ENCODE measurements at regions not wholly inside any gene's neighbourhood (a gene's known extent, or its start where the extent isn't known, plus 50 kb on each side); places are given as distances from the start of the nearest gene placed in this dataset.
"Not testable (repeated sequence)": the region's sequence is repeated elsewhere in the genome, so short reads cannot be mapped to it uniquely, and the experiment has no call there.

- DNase-seq (ENCODE audit: low read depth in 3 of 3): no peak
Observed at GRCh38 chr7:10770176-10770575, 203.5 kb upstream of the PHF14 start.

- no peak for DNase-seq (ENCODE audit: low read depth in 3 of 3)
Observed at GRCh38 chr7:10773430-10773829, 200.2 kb upstream of the PHF14 start.

GRCh38 chr7:10779465-10780399, 193.9 kb upstream of the PHF14 start:
- no peak for DNase-seq (ENCODE audit: low read depth in 3 of 3)

GRCh38 chr7:10780400-10780747, 193.3 kb upstream of the PHF14 start:
- no peak for DNase-seq (ENCODE audit: low read depth in 3 of 3)

- not testable (repeated sequence) for DNase-seq (ENCODE audit: low read depth in 3 of 3)
Observed at GRCh38 chr7:10786976-10787375, 186.7 kb upstream of the PHF14 start.

GRCh38 chr7:10789170-10789569, 184.5 kb upstream of the PHF14 start:
- no peak for DNase-seq (ENCODE audit: low read depth in 3 of 3)

GRCh38 chr7:10790910-10791309, 182.8 kb upstream of the PHF14 start:
- no peak for DNase-seq (ENCODE audit: low read depth in 3 of 3)

- no peak for DNase-seq (ENCODE audit: low read depth in 3 of 3)
Observed at GRCh38 chr7:10793995-10794775, 179.5 kb upstream of the PHF14 start.

- DNase-seq (ENCODE audit: low read depth in 3 of 3): no peak
Observed at GRCh38 chr7:10797157-10797556, 176.5 kb upstream of the PHF14 start.

GRCh38 chr7:10798044-10798443, 175.6 kb upstream of the PHF14 start:
- DNase-seq (ENCODE audit: low read depth in 3 of 3): no peak

- no peak for DNase-seq (ENCODE audit: low read depth in 3 of 3)
Observed at GRCh38 chr7:10799475-10799874, 174.2 kb upstream of the PHF14 start.

GRCh38 chr7:10802011-10802410, 171.7 kb upstream of the PHF14 start:
- DNase-seq (ENCODE audit: low read depth in 3 of 3): no peak

GRCh38 chr7:10802526-10802925, 171.1 kb upstream of the PHF14 start:
- DNase-seq (ENCODE audit: low read depth in 3 of 3): no peak

- no peak for DNase-seq (ENCODE audit: low read depth in 3 of 3)
Observed at GRCh38 chr7:10803720-10804119, 170.0 kb upstream of the PHF14 start.

- no peak for DNase-seq (ENCODE audit: low read depth in 3 of 3)
Observed at GRCh38 chr7:10804770-10805169, 168.9 kb upstream of the PHF14 start.

GRCh38 chr7:10815546-10815945, 158.1 kb upstream of the PHF14 start:
- DNase-seq (ENCODE audit: low read depth in 3 of 3): no peak

GRCh38 chr7:10821156-10821555, 152.5 kb upstream of the PHF14 start:
- no peak for DNase-seq (ENCODE audit: low read depth in 3 of 3)

- DNase-seq (ENCODE audit: low read depth in 3 of 3): no peak
Observed at GRCh38 chr7:10824154-10824553, 149.5 kb upstream of the PHF14 start.

GRCh38 chr7:10838228-10838627, 135.4 kb upstream of the PHF14 start:
- no peak for DNase-seq (ENCODE audit: low read depth in 3 of 3)

GRCh38 chr7:10845225-10845624, 128.4 kb upstream of the PHF14 start:
- DNase-seq (ENCODE audit: low read depth in 3 of 3): no peak

- no peak for DNase-seq (ENCODE audit: low read depth in 3 of 3)
Observed at GRCh38 chr7:10855583-10855982, 118.1 kb upstream of the PHF14 start.

GRCh38 chr7:10860516-10860915, 113.2 kb upstream of the PHF14 start:
- DNase-seq (ENCODE audit: low read depth in 3 of 3): no peak

- DNase-seq (ENCODE audit: low read depth in 3 of 3): no peak
Observed at GRCh38 chr7:10863476-10863875, 110.2 kb upstream of the PHF14 start.
